Heart left ventricle (tissue), 16 donors: ENCODE measurements at regions not wholly inside any gene's neighbourhood (a gene's known extent, or its start where the extent isn't known, plus 50 kb on each side); places are given as distances from the start of the nearest gene placed in this dataset.

ENCODE experiments used
- ATAC-seq, 4 donors: fragments of 200-7000 bp; cut with Tn5 transposase; one replicate each; pipeline ENCODE4 v1.9.1; 2020 to 2022; ENCODE audit warnings: moderate library complexity in 4 of 4, mild to moderate bottlenecking in 3 of 4, moderate number of reproducible peaks in 1 of 4
- DNase-seq, 5 donors: peaks; one replicate each; pipeline ENCODE4 v3.0.0-alpha.2; 2020
- H3K27ac ChIP-seq, 12 donors: fragments of 200-600 bp; sonication (generic) in 4 of 12; one replicate each; pipeline versions ENCODE4 v1.5.0 to v1.8.0; 2016 to 2022; ENCODE audit warnings: mild to moderate bottlenecking in 2 of 12
- H3K27me3 ChIP-seq, 9 donors: fragments of 200-600 bp; sonication (generic) in 2 of 9; one replicate each; pipeline versions ENCODE4 v1.5.1 to v1.8.0; 2016 to 2022; ENCODE audit warnings: mild to moderate bottlenecking in 3 of 9
- H3K36me3 ChIP-seq, 9 donors: fragments of 200-600 bp; sonication (generic) in 2 of 9; one replicate each; pipeline versions ENCODE4 v1.5.0 to v1.8.0; 2018 to 2022; ENCODE audit warnings: mild to moderate bottlenecking in 2 of 9
- H3K4me1 ChIP-seq, 12 donors: fragments of 200-600 bp; sonication (generic) in 4 of 12; one replicate each; pipeline versions ENCODE4 v1.5.0 to v1.8.0; 2016 to 2022; ENCODE audit warnings: mild to moderate bottlenecking in 3 of 12
- H3K4me3 ChIP-seq, 12 donors: fragments of 200-600 bp; sonication (generic) in 4 of 12; one replicate each; pipeline versions ENCODE4 v1.5.0 to v1.8.0; 2017 to 2022; ENCODE audit warnings: mild to moderate bottlenecking in 9 of 12, moderate library complexity in 4 of 12
- H3K9me3 ChIP-seq, 12 donors: fragments of 200-600 bp; sonication (generic) in 4 of 12; one replicate each; pipeline versions ENCODE4 v1.5.0 to v1.8.0; 2016 to 2022; ENCODE audit warnings: mild to moderate bottlenecking in 1 of 12
- CTCF ChIP-seq, 12 donors: fragments of 200-600 bp; sonication (generic) in 4 of 12; IDR thresholded peaks; one replicate each; pipeline versions ENCODE4 v1.5.0 to v1.8.0; 2018 to 2022; ENCODE audit warnings: antibody characterized with exemption in 12 of 12, mild to moderate bottlenecking in 5 of 12
- POLR2A ChIP-seq, 2 donors: fragments of 450-650 bp; IDR thresholded peaks; one replicate each; pipeline ENCODE4 v1.6.1; 2017; ENCODE audit warnings: antibody characterized with exemption in 2 of 2, mild to moderate bottlenecking in 2 of 2, moderate library complexity in 2 of 2
- WGBS, 4 donors: extraction: QIAGEN DNeasy Blood & Tissue Kit in 2 of 4; methylation state at CpG; one replicate each; pipeline versions ENCODE4 v1.1.5 to v1.1.7; 2013 to 2018; 5-methylcytosine and 5-hydroxymethylcytosine counted together
- intact Hi-C, 10 donors: fragments of 100-400 bp; cut with DNase I; formaldehyde crosslinking; loops; one replicate each; pipeline versions ENCODE4 v1.11.1 to v1.14.2; 2022
- donor health status: ischemic (EF 13 %, LVEDD 7.1; RV severe dilation, severe dysfunction).
- donor health status: healthy with polysubstance abuse.
- donor health status: DM: no; HTN: yes; CAD: no.
- donor health status: DM: no; HTN: no; CAD: no.
- donor health status: ischemic (EF 25% LVEDD 6.9; RV normal size, moderate dysfunction).
- donor health status: ischemic (EF 25% LVEDD 5.7; RV mildly dilated, moderate dysfunction).
- donor health status: healthy.
- donor health status: DM: yes; HTN: yes; CAD: no.
- donor health status: ischemic (EF 35%, LVEDD 5.7; RV mildly dilated, moderate dysfunction).
- donor health status: nonischemic (EF 11% LVEDD 7.7; RV severe dilation, severe dysfunction).
- donor health status: DM: yes; HTN: yes; CAD: no.
- donor health status: PGD.
- donor health status: ischemic (EF 29% LVEDD 5.4; RV normal size, mild dysfunction).
- donor health status: nonischemic (EF 23%, LVEDD 6.1; RV moderate dilation, normal function).

GRCh38 chrX:22634083-22634482, 361.4 kb downstream of the CBLL2 start:
- ATAC-seq (peak in 1 of 4 donors; percentile 30), DNase-seq (no peak)
- no peak for TF ChIP-seq POLR2A (IDR thresholded peaks at IDR 0.05)
- no peak for TF ChIP-seq CTCF (IDR thresholded peaks at IDR 0.05)
- H3K36me3 ChIP-seq: no peaks in the 10 kb centered on the region
- H3K27me3 ChIP-seq: peaks cover 0 to 4% (median 0%) of the 10 kb centered on the region in 9 donors
- WGBS, 4 donors: 23 to 44% (median 36%) methylated on average over 4 of the region's 4 CpGs
- H3K4me1 ChIP-seq: peaks cover 0 to 1% (median 0%) of the 10 kb centered on the region in 12 donors
- intact Hi-C loops: no loop called here
- no peak overlapping the region for H3K4me3 ChIP-seq
- peak overlapping the region in 2 of 12 donors; percentile 6 to 38 for H3K27ac ChIP-seq
- H3K9me3 ChIP-seq: no peaks in the 10 kb centered on the region

GRCh38 chrX:22634751-22635150, 362.0 kb downstream of the CBLL2 start:
- no peak for DNase-seq
- Histone ChIP-seq H3K27me3 (peaks cover 0 to 4% (median 0%) of the 10 kb centered on the region in 9 donors), H3K36me3 (no peaks in the 10 kb centered on the region), H3K9me3 (no peaks in the 10 kb centered on the region), H3K4me3 (no peak overlapping the region), H3K27ac (peak overlapping the region in 1 of 12 donors; percentile 38), H3K4me1 (no peaks in the 10 kb centered on the region)
- TF ChIP-seq POLR2A (IDR thresholded peaks at IDR 0.05) (no peak), CTCF (IDR thresholded peaks at IDR 0.05) (no peak)
- ATAC-seq: no peak
- 53 to 83% (median 64%) methylated on average over 1 of the region's 1 CpG for WGBS, 4 donors
- intact Hi-C loops: no loop called here

- no peak for TF ChIP-seq CTCF (IDR thresholded peaks at IDR 0.05)
- no peak for TF ChIP-seq POLR2A (IDR thresholded peaks at IDR 0.05)
- 47 to 76% (median 58%) methylated on average over 6 of the region's 6 CpGs for WGBS, 4 donors
- intact Hi-C loops: no loop called here
- Histone ChIP-seq H3K9me3 (no peaks in the 10 kb centered on the region), H3K27ac (no peak overlapping the region), H3K4me1 (no peaks in the 10 kb centered on the region), H3K4me3 (no peak overlapping the region), H3K36me3 (no peaks in the 10 kb centered on the region), H3K27me3 (no peaks in the 10 kb centered on the region)
- ATAC-seq: no peak
- DNase-seq: no peak
These were observed 351.5 kb upstream of the DDX53 start for GRCh38 chrX:22648281-22648680.

- TF ChIP-seq CTCF (IDR thresholded peaks at IDR 0.05) (no peak), POLR2A (IDR thresholded peaks at IDR 0.05) (no peak)
- DNase-seq (no peak), ATAC-seq (peak in 1 of 4 donors; percentile 20)
- H3K4me1 ChIP-seq: no peaks in the 10 kb centered on the region
- H3K4me3 ChIP-seq: no peak overlapping the region
- no peaks in the 10 kb centered on the region for H3K36me3 ChIP-seq
- intact Hi-C loops: no loop called here
- 73 to 95% (median 82%) methylated on average over 5 of the region's 5 CpGs for WGBS, 4 donors
- H3K9me3 ChIP-seq: no peaks in the 10 kb centered on the region
- H3K27ac ChIP-seq: no peak overlapping the region
- no peaks in the 10 kb centered on the region for H3K27me3 ChIP-seq
These were observed 349.1 kb upstream of the DDX53 start for GRCh38 chrX:22650691-22651090.
